KBM-7 (cell line): ENCODE measurements at regions not wholly inside any gene's neighbourhood (a gene's known extent, or its start where the extent isn't known, plus 50 kb on each side); places are given as distances from the start of the nearest gene placed in this dataset.
A peak's percentile ranks its signal among the peaks of the same experiment; 100 is the strongest.

Experiments
- DNase-seq: peaks from one replicate; pipeline ENCODE4 v3.0.0-alpha.2; 2015
- in situ Hi-C: fragments of 300-500 bp; cut with MboI; formaldehyde crosslinking; loops from 2 replicates; pipeline ENCODE4 v1.14.3; 2020; ENCODE audit warnings: low sequenced_read_pairs, low pct_unique_long_range_greater_than_20kb, mixed read lengths

DNA sequence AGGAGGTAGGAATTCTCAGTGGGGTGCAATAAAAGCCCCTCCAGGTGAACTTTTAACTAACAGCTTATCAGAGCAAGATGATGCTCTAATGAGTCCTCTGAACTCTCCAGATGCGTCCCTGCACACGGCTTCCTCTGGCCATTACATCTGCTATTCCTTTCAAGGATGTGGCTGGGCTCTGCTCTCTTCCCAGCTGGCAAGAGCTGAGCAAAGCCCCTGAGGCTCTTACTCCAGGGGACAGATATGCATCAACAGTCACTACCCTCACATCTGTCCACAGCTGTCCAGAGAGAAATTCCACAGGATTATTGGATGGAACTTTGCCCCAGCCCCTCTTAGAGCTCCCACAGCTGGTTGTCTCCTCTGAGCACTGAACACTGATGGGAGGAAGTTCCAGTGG lies 267.8 kb downstream of the C1orf94 start:
- in situ Hi-C loops: no loop called here
- no peak for DNase-seq

GRCh38 chr1:34450325-34450724 lies 273.6 kb downstream of the C1orf94 start:
- no peak for DNase-seq
- in situ Hi-C loops: no loop called here

- in situ Hi-C loops: no loop called here
- no peak for DNase-seq
These were observed 275.7 kb downstream of the C1orf94 start for GRCh38 chr1:34452451-34452850.

DNA sequence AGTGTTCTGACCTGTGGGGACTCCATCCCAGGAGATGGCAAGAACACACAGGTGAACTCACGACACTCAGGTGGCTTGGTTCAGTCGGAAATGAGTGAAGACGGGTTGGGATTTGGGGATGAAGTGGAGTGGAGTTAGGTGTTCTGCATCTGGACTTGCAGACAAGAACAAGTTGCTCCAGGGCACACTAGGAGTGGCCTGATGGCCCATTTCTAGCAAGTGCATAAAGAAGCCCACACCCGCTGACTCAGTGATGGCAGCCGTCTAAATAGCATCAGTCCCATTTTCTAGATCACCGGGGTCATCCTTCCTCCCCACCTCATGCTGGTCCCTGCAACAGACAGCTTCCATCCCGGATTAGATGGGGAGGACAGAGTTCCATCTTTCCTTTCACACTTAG lies 278.4 kb downstream of the C1orf94 start:
- no peak for DNase-seq
- in situ Hi-C loops: no loop called here

- peak; percentile 17 for DNase-seq
- in situ Hi-C loops: no loop called here
These were observed 283.5 kb downstream of the C1orf94 start for GRCh38 chr1:34460193-34460592.

DNA sequence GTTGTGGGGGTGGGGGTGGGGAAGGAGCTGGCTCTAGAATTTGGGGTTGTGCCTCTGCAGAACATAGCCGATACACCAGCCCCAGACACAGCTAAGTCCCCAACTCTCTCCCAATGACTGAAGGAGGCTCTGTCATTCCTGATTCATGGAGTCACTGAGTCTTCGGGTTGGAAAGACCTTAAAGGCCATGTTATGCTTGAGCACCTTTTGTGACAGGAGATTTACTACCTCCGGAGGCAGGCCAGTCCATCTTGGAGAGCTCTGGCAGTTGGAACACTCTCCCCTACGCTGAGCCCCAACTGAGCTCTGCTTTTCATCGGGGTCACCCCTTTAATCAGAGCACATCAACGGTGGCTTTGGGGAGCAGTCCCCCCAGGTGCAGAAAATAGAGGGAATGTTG lies 284.4 kb upstream of the GJB5 start:
- in situ Hi-C loops: no loop called here
- no peak for DNase-seq

- DNase-seq: no peak
These were observed 280.3 kb upstream of the GJB5 start for GRCh38 chr1:34474566-34474965.

DNA sequence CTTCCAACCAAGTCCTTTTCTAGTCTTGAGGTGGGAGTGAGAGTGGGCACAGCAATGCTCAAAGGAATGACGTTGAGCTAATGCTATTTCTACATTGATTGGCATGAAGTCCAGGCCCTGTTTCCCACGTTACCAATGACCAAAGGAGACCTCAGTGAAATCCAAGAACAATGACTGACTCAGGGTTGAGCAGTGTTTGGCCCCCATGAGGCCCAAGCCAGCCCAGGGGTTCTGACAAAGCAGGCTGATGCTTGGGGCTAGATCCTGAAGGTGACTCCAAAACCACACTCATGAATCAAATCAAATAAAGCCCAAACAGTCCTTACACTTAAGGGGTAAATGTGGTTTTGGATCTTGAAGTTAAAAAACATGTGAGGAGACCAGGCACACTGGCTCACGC lies 278.5 kb upstream of the GJB5 start:
- in situ Hi-C loops: no loop called here
- DNase-seq: no peak

More at GRCh38 chr1:34474566-34474965, 280.3 kb upstream of the GJB5 start:
- in situ Hi-C loops: no loop called here

GRCh38 chr1:34477632-34478141 lies 277.2 kb upstream of the GJB5 start:
- DNase-seq: no peak

DNA sequence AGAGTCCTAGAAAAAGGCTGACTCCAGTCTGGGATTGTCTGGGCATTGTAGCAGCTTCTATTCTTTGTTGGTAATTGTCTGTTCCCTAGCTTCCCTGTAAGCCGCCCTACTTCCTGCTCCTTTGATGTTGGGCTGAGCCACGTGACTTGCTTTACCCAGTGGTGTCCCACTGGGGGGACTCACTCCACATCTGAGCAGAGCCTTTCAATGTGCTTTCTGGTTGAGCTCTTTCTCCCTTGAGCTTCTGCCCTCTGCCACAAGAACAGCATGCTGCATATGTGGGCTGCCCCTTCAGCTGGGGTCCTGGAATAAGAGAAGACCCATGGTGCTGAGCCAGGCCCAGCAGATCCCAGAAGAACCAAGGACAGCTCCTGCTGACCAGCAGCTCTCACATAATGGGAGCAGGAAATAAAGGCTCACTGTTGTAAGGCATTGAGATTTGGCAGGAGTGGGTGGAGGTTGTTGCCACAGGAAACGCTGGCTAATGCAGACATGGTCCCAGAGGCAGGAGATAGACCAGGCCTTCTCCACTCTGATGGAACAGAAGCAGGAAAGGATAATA lies 276.3 kb upstream of the GJB5 start:
- in situ Hi-C loops: no loop called here
- no peak for DNase-seq

More at GRCh38 chr1:34477632-34478141, 277.2 kb upstream of the GJB5 start:
- in situ Hi-C loops: no loop called here

- DNase-seq: no peak
- in situ Hi-C loops: no loop called here
These were observed 275.1 kb upstream of the GJB5 start for GRCh38 chr1:34479731-34480130.

- in situ Hi-C loops: no loop called here
These were observed 266.7 kb upstream of the GJB5 start for GRCh38 chr1:34488080-34488708.

DNA sequence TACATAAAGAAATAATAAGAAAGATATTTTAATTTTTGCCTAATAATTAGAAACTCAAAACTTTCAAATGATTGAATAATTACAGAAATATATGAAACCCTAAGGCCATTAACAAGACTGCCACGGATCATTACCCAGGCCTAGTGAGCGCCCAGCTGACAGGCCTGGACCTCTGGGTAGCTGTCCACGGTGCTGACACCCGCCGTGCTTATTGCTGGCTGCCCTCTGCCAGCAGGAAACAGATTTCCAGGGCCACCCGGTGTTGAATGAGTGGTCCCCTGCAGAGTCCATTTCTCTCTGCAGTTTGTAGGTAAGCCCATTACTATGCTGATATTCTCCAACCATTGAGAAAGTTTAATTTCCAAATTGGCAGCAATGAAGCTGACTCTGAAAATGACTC lies 254.4 kb upstream of the GJB5 start:
- in situ Hi-C loops: no loop called here
- DNase-seq: peak; percentile 24

More at GRCh38 chr1:34488080-34488708, 266.7 kb upstream of the GJB5 start:
- DNase-seq: no peak

GRCh38 chr1:34511802-34512201 lies 243.0 kb upstream of the GJB5 start:
- no peak for DNase-seq
- in situ Hi-C loops: no loop called here

DNA sequence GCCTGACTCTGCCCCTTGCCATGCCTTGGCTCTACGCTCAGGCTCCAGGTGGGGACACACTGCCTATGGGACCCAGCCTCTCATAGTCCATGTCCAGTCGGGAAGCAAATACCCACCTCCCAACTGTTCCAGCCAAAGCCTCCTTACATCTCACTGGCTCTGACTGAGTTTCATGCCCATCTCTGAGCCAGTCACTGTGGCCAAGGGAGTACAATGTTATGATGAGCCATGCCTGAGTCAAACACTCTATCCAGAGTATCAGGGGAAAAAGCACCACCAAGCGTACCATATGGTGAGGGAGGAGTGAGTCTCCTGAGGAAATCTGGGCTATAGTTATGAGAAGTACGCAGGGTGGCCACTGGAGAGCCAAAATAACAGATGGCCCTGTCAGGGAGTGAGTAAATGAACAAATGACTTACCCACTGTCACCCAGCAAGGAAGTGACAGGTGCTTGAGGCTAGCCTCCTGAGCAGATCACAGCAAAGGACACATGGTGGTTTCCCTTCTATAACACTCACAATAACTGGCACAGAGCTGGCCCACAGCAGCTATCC lies 236.6 kb upstream of the GJB5 start:
- DNase-seq: no peak
- in situ Hi-C loops: no loop called here

- in situ Hi-C loops: no loop called here
- DNase-seq: no peak
These were observed 234.7 kb upstream of the GJB5 start for GRCh38 chr1:34520111-34520510.

DNA sequence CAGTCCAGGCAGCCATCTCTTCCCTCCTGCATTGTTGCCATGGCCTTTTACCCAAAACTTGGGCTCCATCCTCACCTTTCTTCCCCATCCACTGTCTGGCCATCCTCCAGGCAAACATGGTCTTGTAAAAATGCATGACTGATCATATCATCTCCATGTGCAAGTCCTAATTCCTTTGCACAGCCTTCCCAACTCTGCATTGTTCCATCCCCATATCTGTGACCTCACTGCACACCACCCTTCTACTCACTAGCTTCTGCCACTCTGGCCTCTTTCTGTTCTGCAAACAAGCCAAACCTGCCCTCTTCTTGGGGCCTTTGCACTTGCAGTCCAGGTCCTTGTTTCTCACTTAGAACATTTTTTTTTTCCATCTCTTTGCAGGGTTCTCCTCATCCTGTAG lies 230.1 kb upstream of the GJB5 start:
- in situ Hi-C loops: no loop called here

DNA sequence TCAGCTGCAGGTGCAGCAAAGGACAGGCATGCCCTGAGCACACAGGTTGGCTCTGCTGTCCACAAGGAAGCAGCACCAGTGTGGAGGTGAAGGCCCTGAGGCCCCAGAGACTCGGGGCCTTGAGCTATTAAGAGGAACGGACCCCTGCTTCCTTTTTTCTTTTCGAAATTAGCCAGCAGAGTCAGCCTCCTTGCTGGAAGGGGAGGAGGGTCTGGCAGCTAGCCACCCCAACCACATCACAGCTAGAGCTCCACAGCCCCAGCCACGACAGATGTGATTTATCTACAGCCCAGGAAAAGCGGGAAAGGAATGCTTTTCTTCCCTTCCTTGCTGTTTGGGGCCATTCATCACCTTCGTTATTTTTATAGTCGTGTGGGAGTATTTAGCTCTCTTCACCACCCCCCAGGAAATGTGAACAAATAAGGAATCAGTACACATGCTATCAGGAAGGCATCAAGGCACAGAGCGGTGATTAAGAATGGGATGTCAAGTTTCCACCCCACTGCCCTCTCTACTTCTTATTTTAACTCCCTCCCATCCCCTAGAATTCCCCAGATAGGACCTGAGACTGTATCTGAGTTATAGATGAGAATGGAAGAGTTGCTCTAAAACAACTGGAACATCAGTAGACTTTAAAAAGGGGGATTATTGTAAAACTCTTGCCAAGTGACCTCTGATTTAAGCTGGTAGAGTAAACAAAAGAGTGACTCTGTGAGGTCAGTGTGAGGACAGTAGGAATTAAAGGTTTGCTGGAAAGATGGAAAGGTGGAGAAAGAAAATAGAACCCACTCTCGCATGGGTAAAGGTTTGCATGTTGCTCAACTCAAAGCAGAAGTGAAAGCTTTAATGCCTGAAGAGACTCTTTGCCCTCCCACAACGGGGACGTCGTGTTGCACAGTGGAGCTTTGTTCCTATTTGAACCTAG lies 224.7 kb upstream of the GJB5 start:
- no peak for DNase-seq
- in situ Hi-C loops: no loop called here

More for the DNA sequence above, 230.1 kb upstream of the GJB5 start:
- no peak for DNase-seq

DNA sequence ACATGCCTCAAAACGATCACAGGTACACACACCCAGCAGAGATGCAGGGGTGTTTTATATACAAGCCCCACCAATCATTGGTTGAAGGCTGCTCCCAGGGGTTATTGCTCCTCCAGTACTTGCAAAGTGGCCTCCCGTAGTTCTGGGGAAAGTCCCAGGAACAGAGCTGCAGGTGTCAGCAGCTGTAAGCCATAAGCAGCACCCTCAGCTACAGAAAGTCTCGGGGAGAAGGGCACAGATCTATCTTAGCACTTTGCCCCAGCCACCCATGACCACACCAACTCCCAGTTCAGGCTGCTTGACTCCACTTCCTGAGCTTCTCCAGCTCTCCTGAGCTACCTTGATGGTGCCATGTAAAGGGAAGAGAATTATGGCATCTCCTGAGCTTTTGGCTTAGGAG lies 222.7 kb upstream of the GJB5 start:
- in situ Hi-C loops: no loop called here
- no peak for DNase-seq

- in situ Hi-C loops: no loop called here
- DNase-seq: no peak
These were observed 216.4 kb upstream of the GJB5 start for GRCh38 chr1:34538481-34538880.
